ENCODE measurements at regions not wholly inside any gene's neighbourhood (a gene's known extent, or its start where the extent isn't known, plus 50 kb on each side); places are given as distances from the start of the nearest gene placed in this dataset.
A peak's percentile ranks its signal among the peaks of the same experiment; 100 is the strongest.

- peak; percentile 97 for TF ChIP-seq CTCF (conservative IDR thresholded peaks at IDR 0.05)
- no peak for TF ChIP-seq ZFX (IDR thresholded peaks at IDR 0.05)
These were observed 233.2 kb upstream of the PRSS1 start for GRCh38 chr7:142516038-142516501.
